Coronary artery (tissue), 2 donors: ENCODE measurements at regions not wholly inside any gene's neighbourhood (a gene's known extent, or its start where the extent isn't known, plus 50 kb on each side); places are given as distances from the start of the nearest gene placed in this dataset.

Experiments used
- DNase-seq: peaks from one replicate; pipeline ENCODE4 v3.0.0-alpha.2; 2017; ENCODE audit warnings: low spot score
- H3K27ac ChIP-seq, 2 donors: fragments of 200-600 bp; sonication (generic); one replicate each; pipeline ENCODE4 v1.5.1; 2016 to 2019
- H3K4me3 ChIP-seq: fragments of 200-600 bp; sonication (generic); 2 replicates; pipeline ENCODE4 v1.5.1; 2016; ENCODE audit warnings: mild to moderate bottlenecking, moderate library complexity
- CTCF ChIP-seq: fragments of 200-600 bp; sonication (generic); IDR thresholded peaks from one replicate; pipeline ENCODE4 v1.5.1; 2019; ENCODE audit warnings: antibody characterized with exemption

GRCh38 chr17:77386502-77387192 is 245.9 kb downstream of the SEC14L1 start:
- TF ChIP-seq CTCF = no peak
- Histone ChIP-seq H3K27ac (peak overlapping the region; percentile 16 to 71), H3K4me3 (no peak overlapping the region)
- no peak for DNase-seq

- DNase-seq = no peak
- H3K27ac ChIP-seq = peak overlapping the region in 1 of 2 donors; percentile 49
- no peak for TF ChIP-seq CTCF
- H3K4me3 ChIP-seq = no peak overlapping the region
These were observed 247.1 kb downstream of the SEC14L1 start for GRCh38 chr17:77387891-77388290.

GRCh38 chr17:77388384-77389306 is 247.9 kb downstream of the SEC14L1 start:
- no peak for TF ChIP-seq CTCF
- Histone ChIP-seq H3K27ac (peak overlapping the region; percentile 49 to 80), H3K4me3 (peak overlapping the region; percentile 49)
- DNase-seq = no peak

DNA sequence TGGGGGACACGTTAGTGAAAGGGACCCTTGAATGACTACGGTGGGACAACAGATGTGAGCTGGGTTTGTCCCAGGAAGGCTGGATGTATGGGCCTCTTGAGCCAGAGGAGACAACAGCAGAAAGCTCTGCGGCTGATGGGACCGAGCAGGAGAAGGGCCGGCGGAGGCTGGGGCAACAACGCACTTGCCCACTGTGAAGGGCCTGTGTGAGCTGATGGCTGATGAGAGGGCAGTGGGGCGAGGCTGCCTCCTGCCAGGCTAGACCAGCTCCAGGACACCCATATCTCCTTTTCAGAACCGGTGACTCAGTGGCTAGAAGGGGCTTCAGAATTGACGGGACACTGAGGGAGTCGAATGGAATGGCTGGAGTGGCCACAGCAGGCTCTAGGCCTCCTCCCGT is 250.1 kb downstream of the SEC14L1 start:
- DNase-seq = no peak
- H3K4me3 ChIP-seq = no peak overlapping the region
- TF ChIP-seq CTCF = no peak
- peak overlapping the region in 1 of 2 donors; percentile 85 for H3K27ac ChIP-seq

DNA sequence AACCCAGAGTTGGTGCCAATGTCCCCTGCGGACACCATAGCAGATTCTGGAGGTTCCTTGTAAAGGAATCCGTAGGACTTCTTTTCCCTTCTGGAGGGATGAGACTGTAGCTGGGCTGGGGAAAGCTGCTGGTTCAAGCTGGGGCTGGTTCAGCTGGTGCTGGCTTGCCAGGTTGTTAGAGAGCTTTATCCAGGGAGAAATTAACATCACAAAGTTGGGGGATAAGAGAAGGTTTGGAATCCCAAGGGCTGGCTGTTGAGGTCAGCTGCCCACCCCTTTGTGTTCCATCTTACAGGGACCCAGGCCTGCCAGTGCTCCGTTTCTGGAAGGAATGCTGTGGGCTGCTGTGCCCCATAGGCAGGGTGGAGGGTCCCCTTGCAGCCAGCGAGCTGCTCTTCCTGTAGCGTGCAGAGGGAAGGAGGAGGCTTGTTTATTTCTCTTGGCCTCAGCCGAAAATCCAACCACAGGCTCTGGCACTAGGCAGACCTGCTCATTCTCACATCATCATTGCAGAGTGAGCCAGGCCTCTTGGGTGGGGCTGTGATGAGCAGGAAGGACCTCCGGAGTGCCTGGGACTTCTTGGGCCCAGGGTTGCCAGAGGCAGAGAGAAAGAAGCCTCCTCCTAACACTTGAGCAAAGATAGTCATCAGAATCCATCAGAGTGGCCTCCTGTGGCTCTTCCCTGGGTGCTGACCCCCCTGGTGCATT is 251.1 kb downstream of the SEC14L1 start:
- DNase-seq = no peak
- Histone ChIP-seq H3K27ac (peak overlapping the region; percentile 67 to 85), H3K4me3 (peak overlapping the region; percentile 31)
- TF ChIP-seq CTCF = no peak

- TF ChIP-seq CTCF = no peak
- DNase-seq = no peak
- Histone ChIP-seq H3K4me3 (peak overlapping the region; percentile 17), H3K27ac (peak overlapping the region; percentile 67 to 85)
These were observed 251.9 kb downstream of the SEC14L1 start for GRCh38 chr17:77392376-77393273.
